ENCODE measurements at regions not wholly inside any gene's neighbourhood (a gene's known extent, or its start where the extent isn't known, plus 50 kb on each side); places are given as distances from the start of the nearest gene placed in this dataset.

DNA sequence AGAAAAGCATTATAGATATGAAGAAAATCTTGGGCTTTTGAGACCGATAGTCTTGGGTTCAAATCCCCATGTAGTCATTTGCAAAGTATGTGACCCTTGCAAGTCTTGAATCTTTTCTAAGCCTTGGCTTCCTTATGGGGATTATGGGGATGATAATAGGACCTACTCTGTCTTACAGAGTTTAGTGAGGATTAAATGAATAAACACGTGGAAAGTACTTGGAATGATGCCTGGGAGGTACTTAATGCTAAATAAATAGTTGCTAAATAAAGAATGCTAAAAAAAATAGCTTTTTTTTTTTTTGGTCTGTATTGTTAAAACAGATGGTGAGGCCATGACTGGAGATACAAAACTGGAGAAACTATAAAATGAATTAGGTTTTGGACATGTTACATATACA is 292.7 kb downstream of the GPAT3 start:
- in situ Hi-C loops (cut with MboI; ENCODE audit: low sequenced_read_pairs): no loop called here

- in situ Hi-C loops (cut with MboI; ENCODE audit: low sequenced_read_pairs): no loop called here
Observed at GRCh38 chr4:83821493-83821892, 285.6 kb downstream of the GPAT3 start.

DNA sequence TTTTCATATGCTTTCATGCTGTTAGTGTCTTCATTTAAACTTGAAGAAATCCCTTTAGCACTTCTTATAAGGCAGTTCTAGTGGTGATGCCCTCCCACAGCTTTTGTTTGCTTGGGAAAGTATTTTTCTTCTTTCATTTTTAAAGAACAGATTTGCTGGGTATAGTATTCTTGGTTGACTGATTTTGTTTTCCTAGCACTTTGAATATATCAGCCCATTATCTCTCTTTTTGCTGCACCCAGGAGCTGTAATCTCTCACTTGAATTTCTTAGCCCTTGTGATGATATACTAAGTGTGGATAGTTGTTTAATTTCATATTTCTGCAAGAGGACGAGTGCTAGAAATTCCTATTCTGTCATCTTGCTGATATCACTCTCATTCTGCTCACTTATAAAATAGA is 283.7 kb downstream of the GPAT3 start:
- in situ Hi-C loops (cut with MboI; ENCODE audit: low sequenced_read_pairs): no loop called here

DNA sequence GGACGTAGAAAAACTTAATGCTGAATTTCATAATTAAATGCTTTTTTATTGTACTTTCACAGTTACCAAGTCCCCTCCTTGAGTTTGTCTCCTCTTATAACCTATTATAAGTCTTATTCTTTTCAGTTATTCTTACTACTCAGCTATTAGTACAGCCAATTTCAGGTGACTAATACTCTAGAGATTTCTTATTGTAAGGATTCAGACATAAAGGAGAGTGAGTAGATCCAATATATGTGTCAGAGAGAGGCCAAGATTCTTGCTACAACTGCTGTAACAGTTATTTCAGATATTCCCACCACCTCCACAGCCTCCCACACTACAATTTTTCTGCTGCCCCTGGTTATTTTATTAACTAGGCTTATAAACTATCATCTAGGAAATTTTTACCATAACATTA is 274.5 kb downstream of the GPAT3 start:
- in situ Hi-C loops (cut with MboI; ENCODE audit: low sequenced_read_pairs): no loop called here

DNA sequence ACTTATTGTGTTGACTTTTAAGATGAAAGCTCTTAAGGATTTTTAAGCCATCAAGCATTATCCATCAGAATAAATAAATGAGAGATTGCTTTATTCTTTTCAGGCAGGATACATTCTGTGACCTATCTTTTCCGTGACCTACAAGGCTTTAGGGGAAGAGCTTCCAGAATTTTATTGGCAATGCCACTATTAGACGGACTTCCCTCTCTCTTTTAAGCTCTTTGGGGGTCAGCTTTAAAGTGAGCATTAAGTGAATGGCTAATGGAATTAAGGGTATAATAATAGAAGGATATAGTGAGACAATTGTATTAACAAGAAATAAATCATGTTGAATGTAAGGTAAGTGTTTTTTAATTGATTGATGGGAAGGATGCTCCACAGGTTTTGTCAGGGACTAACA is 273.7 kb downstream of the GPAT3 start:
- in situ Hi-C loops (cut with MboI; ENCODE audit: low sequenced_read_pairs): no loop called here

DNA sequence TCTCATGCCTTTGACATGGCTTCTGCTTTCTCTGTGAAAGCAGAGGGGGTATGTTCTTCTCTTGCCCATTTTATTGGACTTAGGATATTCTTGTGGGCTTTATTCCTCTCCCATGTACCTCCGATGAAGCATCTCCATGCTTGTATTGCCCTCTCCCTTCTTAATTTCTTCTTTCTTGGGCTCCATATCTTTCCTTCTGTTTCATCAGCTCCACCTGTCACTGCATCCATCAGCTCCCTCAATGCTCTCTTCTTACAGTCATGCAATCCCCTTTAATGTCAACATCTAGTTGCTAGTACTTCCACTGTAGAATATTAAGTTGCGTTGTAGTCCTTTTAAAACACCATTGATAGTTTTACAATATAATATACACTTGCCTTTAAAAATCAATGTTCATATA is 257.6 kb downstream of the GPAT3 start:
- in situ Hi-C loops (cut with MboI; ENCODE audit: low sequenced_read_pairs): no loop called here

GRCh38 chr4:83785891-83786290 is 250.0 kb downstream of the GPAT3 start:
- in situ Hi-C loops (cut with MboI; ENCODE audit: low sequenced_read_pairs): no loop called here

- in situ Hi-C loops (cut with MboI; ENCODE audit: low sequenced_read_pairs): no loop called here
Observed at GRCh38 chr4:83783215-83783614, 247.3 kb downstream of the GPAT3 start.

DNA sequence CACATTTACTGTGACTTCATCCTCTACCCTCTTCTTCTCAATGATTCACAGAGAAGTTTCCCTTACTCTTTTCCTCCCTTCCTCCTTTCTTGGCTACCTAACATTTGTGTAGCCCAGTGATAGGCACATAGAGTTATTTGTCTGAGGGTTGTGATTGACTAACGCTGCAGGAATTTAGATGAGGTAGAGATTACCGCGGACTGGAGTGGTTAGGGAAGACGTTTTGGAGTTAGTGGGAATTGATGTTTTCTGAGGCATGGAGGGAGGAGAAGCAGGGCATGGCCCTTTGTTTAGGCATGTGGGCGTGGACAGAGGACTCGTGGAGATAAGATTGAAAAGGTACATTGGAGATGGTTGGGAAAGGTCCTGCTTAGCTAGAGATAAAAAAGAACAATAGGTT is 246.7 kb downstream of the GPAT3 start:
- in situ Hi-C loops (cut with MboI; ENCODE audit: low sequenced_read_pairs): no loop called here

GRCh38 chr4:83781434-83781833 is 245.5 kb downstream of the GPAT3 start:
- in situ Hi-C loops (cut with MboI; ENCODE audit: low sequenced_read_pairs): no loop called here

DNA sequence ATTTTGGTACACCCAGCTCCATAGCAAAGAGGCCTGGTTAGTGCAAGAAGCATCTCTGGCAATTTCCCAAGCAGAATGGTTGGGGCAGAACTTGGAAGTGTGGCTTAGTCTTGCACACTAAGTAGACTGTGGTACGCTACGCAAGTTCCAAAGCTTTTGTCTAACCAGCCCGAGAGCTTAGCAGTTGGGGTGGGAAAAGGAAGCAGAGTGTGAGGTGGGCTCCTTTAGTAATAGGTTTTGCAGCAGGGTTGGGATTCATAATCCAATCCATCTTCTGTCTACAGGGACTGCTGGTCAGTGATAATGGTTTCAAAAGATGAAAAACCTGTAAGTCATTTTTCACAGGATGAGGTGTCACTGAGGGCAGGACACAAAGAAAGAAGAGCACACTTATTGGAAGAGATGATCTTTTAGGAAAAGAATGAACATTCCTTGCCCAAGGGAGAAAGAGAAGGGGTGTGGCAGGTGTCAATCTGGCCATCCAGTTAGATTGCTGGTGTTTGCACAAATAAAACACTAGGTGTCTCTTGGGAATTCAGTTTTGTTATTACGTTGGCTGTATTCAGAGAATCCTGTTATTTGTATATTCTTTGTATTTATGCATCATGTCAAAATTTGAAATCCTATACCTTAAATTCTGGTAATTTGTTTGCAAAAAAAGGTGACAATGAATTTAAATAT is 244.3 kb downstream of the GPAT3 start:
- in situ Hi-C loops (cut with MboI; ENCODE audit: low sequenced_read_pairs): no loop called here

GRCh38 chr4:83779103-83780052 is 243.5 kb downstream of the GPAT3 start:
- in situ Hi-C loops (cut with MboI; ENCODE audit: low sequenced_read_pairs): no loop called here

GRCh38 chr4:83772685-83773084 is 236.8 kb downstream of the GPAT3 start:
- in situ Hi-C loops (cut with MboI; ENCODE audit: low sequenced_read_pairs): no loop called here

DNA sequence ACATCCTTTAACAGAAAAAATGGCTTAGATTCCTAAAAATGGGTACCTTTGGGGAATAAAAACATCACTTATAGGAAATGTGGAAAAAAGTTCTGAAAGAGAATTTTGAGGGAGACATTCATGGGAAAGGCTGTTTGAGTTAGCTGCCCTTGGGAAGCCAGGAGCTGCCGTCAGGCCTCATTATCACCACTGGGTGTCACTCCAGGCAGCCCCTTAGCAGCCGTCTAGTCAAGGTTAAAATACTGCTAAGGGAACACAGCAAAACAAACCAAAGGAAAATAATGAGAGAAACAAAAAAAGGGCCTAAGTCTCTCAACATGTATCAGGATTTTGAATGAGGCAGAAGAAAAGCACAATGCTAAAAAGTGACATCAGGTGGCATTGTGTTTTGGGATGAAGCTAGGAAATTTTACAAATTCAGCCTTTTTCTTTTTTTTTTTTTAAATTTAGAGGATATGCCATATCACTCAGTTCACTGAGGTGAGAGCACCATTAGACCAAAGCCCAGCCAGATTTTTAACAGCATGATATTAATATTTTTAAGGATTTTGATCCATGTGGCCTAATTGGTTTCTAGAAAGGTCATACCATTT is 235.3 kb downstream of the GPAT3 start:
- in situ Hi-C loops (cut with MboI; ENCODE audit: low sequenced_read_pairs): no loop called here

- in situ Hi-C loops (cut with MboI; ENCODE audit: low sequenced_read_pairs): no loop called here
Observed at GRCh38 chr4:83768146-83768545, 232.2 kb downstream of the GPAT3 start.

DNA sequence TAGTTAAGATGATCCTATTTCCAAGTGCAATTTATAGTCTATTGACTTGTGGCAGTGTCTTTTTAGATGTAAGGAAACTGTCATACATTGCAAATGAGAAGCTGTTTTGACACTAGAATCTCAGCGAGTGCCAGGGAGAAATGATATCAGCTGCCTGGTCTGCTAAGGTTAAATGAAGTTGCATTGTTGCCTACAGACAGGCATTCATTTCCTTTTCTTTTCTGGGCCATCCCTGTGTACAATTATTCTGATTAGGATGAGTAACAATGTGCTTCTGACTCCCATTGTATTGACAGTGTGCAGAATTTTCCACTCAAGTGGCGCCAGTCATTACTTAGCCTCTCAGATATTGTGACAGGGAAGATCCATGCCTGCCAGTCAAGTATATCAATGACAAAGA is 231.2 kb downstream of the GPAT3 start:
- in situ Hi-C loops (cut with MboI; ENCODE audit: low sequenced_read_pairs): no loop called here

- in situ Hi-C loops (cut with MboI; ENCODE audit: low sequenced_read_pairs): no loop called here
Observed at GRCh38 chr4:83759611-83760010, 223.7 kb downstream of the GPAT3 start.

GRCh38 chr4:83758285-83758684 is 222.4 kb downstream of the GPAT3 start:
- in situ Hi-C loops (cut with MboI; ENCODE audit: low sequenced_read_pairs): no loop called here

- in situ Hi-C loops (cut with MboI; ENCODE audit: low sequenced_read_pairs): no loop called here
Observed at GRCh38 chr4:83757121-83757621, 221.3 kb downstream of the GPAT3 start.

- in situ Hi-C loops (cut with MboI; ENCODE audit: low sequenced_read_pairs): no loop called here
Observed at GRCh38 chr4:83753260-83753659, 217.4 kb downstream of the GPAT3 start.

DNA sequence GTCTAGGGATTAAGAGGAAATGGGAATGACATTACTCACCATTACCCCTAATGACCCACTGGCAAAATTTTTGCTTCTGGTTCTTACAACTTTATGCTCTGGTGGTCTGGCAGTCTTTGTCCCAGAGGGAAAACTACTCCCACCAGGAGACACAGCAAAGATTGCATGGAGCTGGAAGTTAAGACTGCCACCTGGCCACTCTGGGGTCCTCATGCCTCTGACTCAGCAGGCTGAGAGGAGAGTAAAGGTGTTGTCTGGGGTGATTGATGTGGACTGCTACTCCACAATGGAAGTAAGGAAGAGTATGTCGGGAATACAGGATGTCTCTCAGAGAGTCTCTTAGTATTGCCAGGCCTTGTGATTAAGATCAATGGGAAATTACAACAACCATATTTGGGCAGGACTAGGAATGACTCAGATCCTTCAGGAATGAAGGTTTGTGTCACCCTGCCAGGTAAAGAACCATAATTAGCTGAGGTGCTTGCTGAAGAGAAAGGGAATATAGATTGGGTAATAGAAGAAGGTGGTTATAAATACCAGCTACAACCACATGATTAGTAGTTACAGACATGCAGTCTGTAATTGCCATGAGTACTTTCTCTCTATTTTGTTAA is 215.5 kb downstream of the GPAT3 start:
- in situ Hi-C loops (cut with MboI; ENCODE audit: low sequenced_read_pairs): no loop called here
